ENCODE measurements at regions not wholly inside any gene's neighbourhood (a gene's known extent, or its start where the extent isn't known, plus 50 kb on each side); places are given as distances from the start of the nearest gene placed in this dataset.
A peak's percentile ranks its signal among the peaks of the same experiment; 100 is the strongest.

GRCh38 chr10:56003555-56003954 lies 357.5 kb downstream of the ZWINT start (continued):
- TF ChIP-seq CTCF (IDR thresholded peaks at IDR 0.05): no peak

- CTCF ChIA-PET: no interaction called here
- Mint-ChIP-seq H3K27ac (no peak overlapping the region), H3K4me3 (no peak overlapping the region), H3K27me3 (ENCODE audit: low read depth) (no peaks in the 10 kb centered on the region), H3K9me3 (no peaks in the 10 kb centered on the region), H3K4me1 (peaks cover 5% of the 10 kb centered on the region; the same call in 1 of the 2 replicates), H3K36me3 (no peaks in the 10 kb centered on the region)
- POLR2A ChIA-PET: no interaction called here
- TF ChIP-seq ESRRA (CRISPR knock-in tag; IDR thresholded peaks at IDR 0.05; ENCODE audit: borderline replicate concordance) (no peak), ATF6 (CRISPR knock-in tag; IDR thresholded peaks at IDR 0.05) (no peak), PREB (CRISPR knock-in tag; IDR thresholded peaks at IDR 0.05; ENCODE audit: borderline replicate concordance) (no peak), GABPB1 (CRISPR knock-in tag; IDR thresholded peaks at IDR 0.05) (no peak), CDX4 (CRISPR knock-in tag; IDR thresholded peaks at IDR 0.05; ENCODE audit: borderline replicate concordance) (no peak), ZNF232 (CRISPR knock-in tag; IDR thresholded peaks at IDR 0.05) (no peak), ZNF532 (CRISPR knock-in tag; IDR thresholded peaks at IDR 0.05; ENCODE audit: borderline replicate concordance) (no peak), ZNF512 (CRISPR knock-in tag; IDR thresholded peaks at IDR 0.05; ENCODE audit: borderline replicate concordance) (no peak), ZNF423 (CRISPR knock-in tag; IDR thresholded peaks at IDR 0.05) (no peak)
- ATAC-seq (no peak), DNase-seq (ENCODE audit: low spot score) (no peak)
Observed at GRCh38 chr10:55989188-55989587, 371.9 kb downstream of the ZWINT start.

- no peaks in the 10 kb centered on the region for H3K36me3 Mint-ChIP-seq
- ChIA-PET CTCF (interaction anchor here (0.6 to 1.0 kb wide), 2 partner anchors 311 to 670 kb away, joined by 3 to 4 read pairs; no protein-coding TSS in a partner anchor), POLR2A (no interaction called here)
- TF ChIP-seq GTF2I (CRISPR knock-in tag; conservative IDR thresholded peaks at IDR 0.05) (no peak), ESRRA (CRISPR knock-in tag; IDR thresholded peaks at IDR 0.05; ENCODE audit: borderline replicate concordance) (no peak), CDX4 (CRISPR knock-in tag; IDR thresholded peaks at IDR 0.05; ENCODE audit: borderline replicate concordance) (no peak), SP1 (CRISPR knock-in tag; conservative IDR thresholded peaks at IDR 0.05) (no peak), NFE2L1 (CRISPR knock-in tag; IDR thresholded peaks at IDR 0.05) (no peak), JUN (CRISPR knock-in tag; IDR thresholded peaks at IDR 0.05) (no peak)
- H3K27me3 Mint-ChIP-seq (ENCODE audit: low read depth): no peaks in the 10 kb centered on the region
- no peaks in the 10 kb centered on the region for H3K9me3 Mint-ChIP-seq
- no peaks in the 10 kb centered on the region; the same call in 1 of the 2 replicates for H3K4me1 Mint-ChIP-seq
- no peak overlapping the region for H3K4me3 Mint-ChIP-seq
- peak; percentile 15 for DNase-seq (ENCODE audit: low spot score)
- ATAC-seq: peak; percentile 98
- peak overlapping the region; percentile 97 for H3K27ac Mint-ChIP-seq
Observed at GRCh38 chr10:55979203-55979602, 381.9 kb downstream of the ZWINT start.

Data from WTC11 (cell line).